ENCODE measurements at regions not wholly inside any gene's neighbourhood (a gene's known extent, or its start where the extent isn't known, plus 50 kb on each side); places are given as distances from the start of the nearest gene placed in this dataset.

- TF ChIP-seq ZNF318 (IDR thresholded peaks at IDR 0.05; ENCODE audit: borderline replicate concordance in 1 of 2, low read depth in 1 of 2): no peak
- TF ChIP-seq CBX5 (IDR thresholded peaks at IDR 0.05; ENCODE audit: borderline replicate concordance, low read depth): no peak
- no peak for TF ChIP-seq ZSCAN32 (CRISPR knock-in tag; IDR thresholded peaks at IDR 0.05)
- TF ChIP-seq BCOR (IDR thresholded peaks at IDR 0.05): no peak
- TF ChIP-seq PKNOX1 (IDR thresholded peaks at IDR 0.05): no peak
- no peak for TF ChIP-seq NCOA1 (IDR thresholded peaks at IDR 0.05; ENCODE audit: low read depth)
- TF ChIP-seq RAD51 (IDR thresholded peaks at IDR 0.05; ENCODE audit: borderline replicate concordance, low read depth): no peak
- TF ChIP-seq SNRNP70 (optimal IDR thresholded peaks at IDR 0.05; ENCODE audit: low read depth, low read length): no peak
- no peak for TF ChIP-seq ZNF282 (CRISPR knock-in tag; IDR thresholded peaks at IDR 0.05)
- TF ChIP-seq SPI1 (IDR thresholded peaks at IDR 0.05; ENCODE audit: borderline replicate concordance, low read depth, low read length): no peak
These were observed 80.0 kb upstream of the MSX1 start (continued) for GRCh38 chr4:4779486-4779885.

Data from K562 (cell line).